ENCODE measurements at regions not wholly inside any gene's neighbourhood (a gene's known extent, or its start where the extent isn't known, plus 50 kb on each side); places are given as distances from the start of the nearest gene placed in this dataset.

- TF ChIP-seq CTCF (IDR thresholded peaks at IDR 0.05) (no peak), POLR2A (IDR thresholded peaks at IDR 0.05) (no peak)
Measured at GRCh38 chr11:113574586-113574985, 99.4 kb upstream of the DRD2 start.

Data from tibial nerve (tissue), 3 donors.